ENCODE measurements at regions not wholly inside any gene's neighbourhood (a gene's known extent, or its start where the extent isn't known, plus 50 kb on each side); places are given as distances from the start of the nearest gene placed in this dataset.

GRCh38 chr14:85248881-85249635 lies 280.9 kb upstream of the FLRT2 start:
- Histone ChIP-seq H3K27me3 (no peaks in the 10 kb centered on the region), H3K4me1 (peaks cover 7% of the 10 kb centered on the region), H3K36me3 (no peaks in the 10 kb centered on the region), H3K27ac (no peak overlapping the region), H3K4me3 (no peak overlapping the region), H3K9me3 (no peaks in the 10 kb centered on the region)
- no peak for DNase-seq (ENCODE audit: low spot score in 2 of 2)
- TF ChIP-seq CTCF (IDR thresholded peaks at IDR 0.05) (no peak), POLR2A (IDR thresholded peaks at IDR 0.05) (no peak), POLR2AphosphoS5 (IDR thresholded peaks at IDR 0.05) (no peak), EP300 (IDR thresholded peaks at IDR 0.05) (no peak)
- WGBS: 69% methylated on average over 4 of the region's 4 CpGs

DNA sequence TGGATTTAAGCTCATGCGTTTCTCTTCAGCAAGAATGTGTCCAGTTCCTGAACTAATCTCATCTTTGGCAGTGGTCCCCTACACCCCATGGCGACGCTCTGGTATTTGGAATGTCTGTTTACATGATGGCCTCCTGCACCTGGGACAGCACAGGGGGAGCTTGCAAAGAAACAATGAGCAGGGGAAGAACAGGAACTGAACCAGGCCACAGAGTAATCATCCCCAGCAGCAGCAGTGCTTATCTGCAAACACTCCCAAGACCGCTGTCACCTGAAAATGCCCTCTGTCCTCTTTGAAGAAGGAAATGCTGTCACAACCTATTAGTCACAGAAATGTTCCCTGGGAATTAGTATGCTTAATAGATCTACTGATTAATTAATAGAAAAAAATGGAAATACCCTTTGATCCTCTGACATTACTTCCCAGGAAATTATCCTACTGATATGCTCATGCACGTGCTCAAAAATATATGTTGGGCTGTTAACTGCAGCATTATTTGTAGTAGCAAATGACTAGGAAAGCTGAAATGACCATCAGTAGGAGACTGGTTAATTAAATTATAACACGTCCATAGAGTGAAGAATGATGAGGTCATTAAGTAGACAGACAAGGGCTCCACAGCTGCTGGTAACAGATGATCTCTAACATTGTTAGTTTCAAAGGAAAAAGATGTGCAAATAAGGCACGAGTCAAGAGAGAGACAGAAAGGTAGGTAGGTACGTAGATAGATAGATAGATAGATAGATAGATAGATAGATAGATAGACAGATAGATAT lies 279.3 kb upstream of the FLRT2 start:
- no peak for DNase-seq (ENCODE audit: low spot score in 2 of 2)

GRCh38 chr14:85252011-85252410 lies 277.9 kb upstream of the FLRT2 start:
- 75% methylated on average over 1 of the region's 1 CpG for WGBS
- Histone ChIP-seq H3K4me1 (peaks cover 7% of the 10 kb centered on the region), H3K9me3 (no peaks in the 10 kb centered on the region), H3K27me3 (no peaks in the 10 kb centered on the region), H3K36me3 (no peaks in the 10 kb centered on the region), H3K27ac (no peak overlapping the region), H3K4me3 (no peak overlapping the region)
- TF ChIP-seq EP300 (IDR thresholded peaks at IDR 0.05) (no peak), POLR2A (IDR thresholded peaks at IDR 0.05) (no peak), POLR2AphosphoS5 (IDR thresholded peaks at IDR 0.05) (no peak), CTCF (IDR thresholded peaks at IDR 0.05) (no peak)
- DNase-seq (ENCODE audit: low spot score in 2 of 2): no peak

More for the DNA sequence above, 279.3 kb upstream of the FLRT2 start:
- TF ChIP-seq POLR2AphosphoS5 (IDR thresholded peaks at IDR 0.05) (no peak), CTCF (IDR thresholded peaks at IDR 0.05) (no peak), EP300 (IDR thresholded peaks at IDR 0.05) (no peak), POLR2A (IDR thresholded peaks at IDR 0.05) (no peak)
- Histone ChIP-seq H3K4me1 (peaks cover 7% of the 10 kb centered on the region), H3K27me3 (no peaks in the 10 kb centered on the region), H3K4me3 (no peak overlapping the region), H3K27ac (no peak overlapping the region), H3K9me3 (no peaks in the 10 kb centered on the region), H3K36me3 (no peaks in the 10 kb centered on the region)
- WGBS: 83% methylated on average over 8 of the region's 8 CpGs

DNA sequence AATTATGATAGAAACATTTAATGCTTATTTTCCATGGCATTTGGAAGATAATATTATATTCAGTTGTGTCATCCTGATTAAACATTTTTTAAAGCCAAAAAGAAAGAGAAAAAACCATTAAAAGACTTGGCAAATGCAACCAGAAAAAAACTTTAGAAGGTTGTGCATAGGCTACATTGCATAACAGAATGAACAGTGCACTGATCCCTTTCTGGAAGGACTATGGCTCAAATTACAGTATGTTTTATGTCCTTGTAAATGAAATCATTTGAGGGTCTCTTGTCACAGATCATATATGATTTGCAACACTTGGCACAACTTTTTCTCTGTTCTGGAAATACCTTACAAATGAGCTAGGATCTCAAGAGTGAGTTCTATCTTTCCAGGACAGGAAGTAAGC lies 275.2 kb upstream of the FLRT2 start:
- no peaks in the 10 kb centered on the region for H3K27me3 ChIP-seq
- no peak overlapping the region for H3K27ac ChIP-seq
- no peak for DNase-seq (ENCODE audit: low spot score in 2 of 2)
- no peaks in the 10 kb centered on the region for H3K36me3 ChIP-seq
- no peaks in the 10 kb centered on the region for H3K9me3 ChIP-seq
- H3K4me1 ChIP-seq: no peaks in the 10 kb centered on the region
- no peak overlapping the region for H3K4me3 ChIP-seq
- no peak for TF ChIP-seq POLR2AphosphoS5 (IDR thresholded peaks at IDR 0.05)
- no peak for TF ChIP-seq EP300 (IDR thresholded peaks at IDR 0.05)
- TF ChIP-seq CTCF (IDR thresholded peaks at IDR 0.05): no peak
- TF ChIP-seq POLR2A (IDR thresholded peaks at IDR 0.05): no peak

DNA sequence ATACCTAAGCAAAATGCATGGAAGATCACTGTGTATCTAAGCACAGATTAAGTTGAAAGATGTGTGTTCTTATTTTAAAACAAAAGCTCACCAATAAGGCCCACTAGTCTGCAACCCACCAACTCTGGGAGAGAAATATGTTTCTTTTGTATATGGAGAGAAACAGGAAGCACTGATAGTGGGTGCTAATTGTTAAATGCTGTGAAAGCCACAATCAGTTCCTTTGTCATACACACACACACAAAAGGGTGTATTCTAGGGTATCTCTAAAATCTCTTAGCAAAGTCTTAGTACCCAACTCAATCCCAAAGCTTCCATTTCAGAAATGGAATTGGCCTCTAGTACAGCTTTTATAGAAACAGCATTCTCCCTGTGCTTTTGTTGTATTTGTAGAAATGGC lies 272.7 kb upstream of the FLRT2 start:
- no peaks in the 10 kb centered on the region for H3K27me3 ChIP-seq
- DNase-seq (ENCODE audit: low spot score in 2 of 2): no peak
- no peak overlapping the region for H3K27ac ChIP-seq
- H3K4me3 ChIP-seq: no peak overlapping the region
- TF ChIP-seq POLR2A (IDR thresholded peaks at IDR 0.05): no peak
- TF ChIP-seq EP300 (IDR thresholded peaks at IDR 0.05): no peak
- TF ChIP-seq POLR2AphosphoS5 (IDR thresholded peaks at IDR 0.05): no peak
- no peak for TF ChIP-seq CTCF (IDR thresholded peaks at IDR 0.05)
- H3K36me3 ChIP-seq: no peaks in the 10 kb centered on the region
- no peaks in the 10 kb centered on the region for H3K9me3 ChIP-seq
- H3K4me1 ChIP-seq: no peaks in the 10 kb centered on the region
